GM12878 (cell line): ENCODE measurements at regions not wholly inside any gene's neighbourhood (a gene's known extent, or its start where the extent isn't known, plus 50 kb on each side); places are given as distances from the start of the nearest gene placed in this dataset.

Source experiments
- ASH2L ChIP-seq: fragments of 300-600, 200-600 bp; sonication (generic); IDR thresholded peaks from 2 replicates; pipeline ENCODE4 v1.6.1; 2017; ENCODE audit warnings: low read depth, mild to moderate bottlenecking, borderline replicate concordance
- BCL11A ChIP-seq: IDR thresholded peaks from 2 replicates; pipeline ENCODE4 v1.6.1; 2011; ENCODE audit warnings: low read depth, low read length
- CEBPZ ChIP-seq: fragments of 150-350 bp; IDR thresholded peaks from 2 replicates; pipeline ENCODE4 v1.6.1; 2016; ENCODE audit warnings: low read depth, low read length
- CREM ChIP-seq: IDR thresholded peaks from 2 replicates; pipeline ENCODE4 v1.6.1; 2014; ENCODE audit warnings: antibody characterized with exemption, low read depth
- DPF2 ChIP-seq: fragments of 450-650 bp; IDR thresholded peaks from 2 replicates; pipeline ENCODE4 v1.6.1; 2017; ENCODE audit warnings: mild to moderate bottlenecking
- E2F8 ChIP-seq: fragments of 450-650 bp; IDR thresholded peaks from 2 replicates; pipeline ENCODE4 v1.6.1; 2018; ENCODE audit warnings: mild to moderate bottlenecking, low read depth, moderate library complexity; ENCODE audit not compliant: partially characterized antibody
- EZH2 ChIP-seq: IDR thresholded peaks from 2 replicates; pipeline ENCODE4 v1.6.1; 2012; ENCODE audit warnings: low read depth, mild to moderate bottlenecking, control low read depth, inconsistent platforms, low read length, borderline replicate concordance; ENCODE audit not compliant: control insufficient read depth
- FOXK2 ChIP-seq: fragments of 450-650 bp; IDR thresholded peaks from 2 replicates; pipeline ENCODE4 v1.6.1; 2017; ENCODE audit warnings: mild to moderate bottlenecking, moderate library complexity
- IKZF1 ChIP-seq: fragments of 450-650 bp; conservative IDR thresholded peaks from 2 replicates; pipeline ENCODE4 v1.6.1; 2017; ENCODE audit warnings: antibody characterized with exemption, mild to moderate bottlenecking
- NFIC ChIP-seq: IDR thresholded peaks from 2 replicates; pipeline ENCODE4 v1.6.1; 2012; ENCODE audit warnings: low read depth, mild to moderate bottlenecking, inconsistent platforms, low read length, moderate library complexity
- NR2C2 ChIP-seq: IDR thresholded peaks from 2 replicates; pipeline ENCODE4 v1.6.1; 2011; ENCODE audit warnings: borderline replicate concordance, low read depth; ENCODE audit not compliant: control insufficient read depth, insufficient read length
- RUNX3 ChIP-seq: IDR thresholded peaks from 2 replicates; pipeline ENCODE4 v1.6.1; 2012; ENCODE audit warnings: low read length, inconsistent platforms
- SIX5 ChIP-seq: IDR thresholded peaks from 2 replicates; pipeline ENCODE4 v1.6.1; 2011; ENCODE audit warnings: mild to moderate bottlenecking, low read depth, low read length, moderate library complexity; ENCODE audit not compliant: severe bottlenecking
- STAT3 ChIP-seq: IDR thresholded peaks from 2 replicates; pipeline ENCODE4 v1.6.1; 2011; ENCODE audit warnings: low read depth, low read length, improper control_type of control experiment
- USF2 ChIP-seq: IDR thresholded peaks from 2 replicates; pipeline ENCODE4 v1.6.1; 2011; ENCODE audit warnings: low read depth, low read length, improper control_type of control experiment, borderline replicate concordance
- ZNF592 ChIP-seq: fragments of 450-650 bp; IDR thresholded peaks from 2 replicates; pipeline ENCODE4 v1.6.1; 2017; ENCODE audit warnings: mild to moderate bottlenecking, moderate library complexity

- TF ChIP-seq ZNF592 (no peak), IKZF1 (no peak), STAT3 (no peak), NFIC (no peak), USF2 (no peak), CREM (no peak), BCL11A (no peak), CEBPZ (no peak), DPF2 (no peak), SIX5 (no peak), RUNX3 (no peak), EZH2 (no peak), NR2C2 (no peak), FOXK2 (no peak), ASH2L (no peak), E2F8 (no peak)
These were observed 490.6 kb upstream of the HS6ST1 start (continued) for GRCh38 chr2:128809259-128809636.
